ENCODE measurements at regions not wholly inside any gene's neighbourhood (a gene's known extent, or its start where the extent isn't known, plus 50 kb on each side); places are given as distances from the start of the nearest gene placed in this dataset.

GRCh38 chr5:173557123-173557903, 59.1 kb downstream of the BOD1 start:
- CTCF ChIA-PET = interaction anchor here (0.6 to 1.6 kb wide), 4 partner anchors 16 to 209 kb away, joined by 3 to 5 read pairs (median 4); no protein-coding TSS in a partner anchor
- H3K27me3 Mint-ChIP-seq (ENCODE audit: insufficient read depth, unreplicated experiment) = peaks cover 2% of the 10 kb centered on the region
- BruUV-seq (replicated peaks) = no TSS peak

GRCh38 chr5:173556142-173557028, 60.1 kb downstream of the BOD1 start:
- Mint-ChIP-seq H3K27me3 (ENCODE audit: insufficient read depth, unreplicated experiment) (peaks cover 11% of the 10 kb centered on the region), H3K4me1 (ENCODE audit: insufficient read depth, unreplicated experiment) (no peaks in the 10 kb centered on the region), H3K4me3 (ENCODE audit: unreplicated experiment) (no peak overlapping the region), H3K9me3 (ENCODE audit: unreplicated experiment) (peaks cover 22% of the 10 kb centered on the region), H3K36me3 (ENCODE audit: insufficient read depth, unreplicated experiment) (no peaks in the 10 kb centered on the region), H3K27ac (ENCODE audit: low read depth, unreplicated experiment) (no peak overlapping the region)
- TF ChIP-seq, protein P1, sequence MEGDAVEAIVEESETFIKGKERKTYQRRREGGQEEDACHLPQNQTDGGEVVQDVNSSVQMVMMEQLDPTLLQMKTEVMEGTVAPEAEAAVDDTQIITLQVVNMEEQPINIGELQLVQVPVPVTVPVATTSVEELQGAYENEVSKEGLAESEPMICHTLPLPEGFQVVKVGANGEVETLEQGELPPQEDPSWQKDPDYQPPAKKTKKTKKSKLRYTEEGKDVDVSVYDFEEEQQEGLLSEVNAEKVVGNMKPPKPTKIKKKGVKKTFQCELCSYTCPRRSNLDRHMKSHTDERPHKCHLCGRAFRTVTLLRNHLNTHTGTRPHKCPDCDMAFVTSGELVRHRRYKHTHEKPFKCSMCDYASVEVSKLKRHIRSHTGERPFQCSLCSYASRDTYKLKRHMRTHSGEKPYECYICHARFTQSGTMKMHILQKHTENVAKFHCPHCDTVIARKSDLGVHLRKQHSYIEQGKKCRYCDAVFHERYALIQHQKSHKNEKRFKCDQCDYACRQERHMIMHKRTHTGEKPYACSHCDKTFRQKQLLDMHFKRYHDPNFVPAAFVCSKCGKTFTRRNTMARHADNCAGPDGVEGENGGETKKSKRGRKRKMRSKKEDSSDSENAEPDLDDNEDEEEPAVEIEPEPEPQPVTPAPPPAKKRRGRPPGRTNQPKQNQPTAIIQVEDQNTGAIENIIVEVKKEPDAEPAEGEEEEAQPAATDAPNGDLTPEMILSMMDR (IDR thresholded peaks at IDR 0.05; ENCODE audit: unreplicated experiment) = no peak
- intact Hi-C loops (cut with micrococcal nuclease) = no loop called here
- POLR2A ChIA-PET = interaction anchor here (0.7 kb wide), 1 partner anchor 38 kb away, joined by 3 read pairs; no protein-coding TSS in a partner anchor
- CTCF ChIA-PET = interaction anchor here (0.6 to 1.6 kb wide), 6 partner anchors 16 to 1099 kb away, joined by 3 to 8 read pairs (median 4); no protein-coding TSS in a partner anchor
- BruUV-seq (replicated peaks) = no TSS peak
- DNase-seq (ENCODE audit: unreplicated experiment) = no peak

More at GRCh38 chr5:173557123-173557903, 59.1 kb downstream of the BOD1 start:
- TF ChIP-seq, protein P1 (IDR thresholded peaks at IDR 0.05; ENCODE audit: unreplicated experiment) = no peak
- H3K27ac Mint-ChIP-seq (ENCODE audit: low read depth, unreplicated experiment) = peak overlapping the region; percentile 43
- peaks cover 29% of the 10 kb centered on the region for H3K9me3 Mint-ChIP-seq (ENCODE audit: unreplicated experiment)
- DNase-seq (ENCODE audit: unreplicated experiment) = no peak
- intact Hi-C loops (cut with micrococcal nuclease) = no loop called here
- H3K4me1 Mint-ChIP-seq (ENCODE audit: insufficient read depth, unreplicated experiment) = no peaks in the 10 kb centered on the region
- no peak overlapping the region for H3K4me3 Mint-ChIP-seq (ENCODE audit: unreplicated experiment)
- H3K36me3 Mint-ChIP-seq (ENCODE audit: insufficient read depth, unreplicated experiment) = no peaks in the 10 kb centered on the region
- POLR2A ChIA-PET = no interaction called here

DNA sequence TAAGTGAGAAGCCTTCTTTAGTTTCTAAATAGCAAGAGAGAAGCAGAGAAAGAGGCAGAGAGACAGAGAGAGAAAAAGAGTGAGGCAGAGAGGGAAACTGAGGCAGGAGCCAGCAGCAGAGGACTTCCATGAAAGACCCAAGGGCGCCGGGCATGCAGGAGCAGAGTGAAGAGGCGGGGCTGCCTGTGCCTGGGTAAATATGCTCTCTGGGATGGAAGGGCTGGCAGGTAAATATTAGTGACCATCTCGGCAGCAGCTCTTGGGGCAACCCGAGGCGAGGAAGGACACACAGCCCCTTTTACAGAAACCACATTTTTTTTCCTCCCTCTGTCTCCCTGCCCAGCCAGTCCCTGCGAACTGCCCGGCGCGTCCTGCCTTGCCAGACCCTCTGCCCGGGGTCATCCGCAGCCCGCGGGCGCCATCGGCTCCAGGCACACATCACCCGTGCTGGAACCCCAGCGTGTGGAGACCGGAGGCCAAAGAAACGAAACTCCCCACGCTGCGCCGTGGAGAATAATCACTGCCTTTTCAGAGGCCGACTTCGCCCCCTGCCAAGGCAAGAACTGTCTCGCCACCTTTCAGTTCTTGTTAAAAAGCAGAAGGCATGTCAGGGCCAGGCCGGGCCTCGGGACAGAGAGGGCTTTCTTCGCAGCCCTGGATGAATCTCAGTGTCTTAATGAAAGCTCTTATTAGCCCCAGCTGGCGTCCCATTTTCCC, 61.3 kb downstream of the BOD1 start:
- no peak for DNase-seq (ENCODE audit: unreplicated experiment)
- BruUV-seq (replicated peaks) = no TSS peak
- no peak overlapping the region for H3K27ac Mint-ChIP-seq (ENCODE audit: low read depth, unreplicated experiment)
- H3K36me3 Mint-ChIP-seq (ENCODE audit: insufficient read depth, unreplicated experiment) = no peaks in the 10 kb centered on the region
- ChIA-PET POLR2A (no interaction called here), CTCF (interaction anchor here (0.6 kb wide), 1 partner anchor 261 kb away, joined by 4 read pairs; no protein-coding TSS in a partner anchor)
- intact Hi-C loops (cut with micrococcal nuclease) = no loop called here
- no peaks in the 10 kb centered on the region for H3K4me1 Mint-ChIP-seq (ENCODE audit: insufficient read depth, unreplicated experiment)
- H3K4me3 Mint-ChIP-seq (ENCODE audit: unreplicated experiment) = no peak overlapping the region
- peaks cover 10% of the 10 kb centered on the region for H3K9me3 Mint-ChIP-seq (ENCODE audit: unreplicated experiment)
- TF ChIP-seq, protein P1 (IDR thresholded peaks at IDR 0.05; ENCODE audit: unreplicated experiment) = no peak
- H3K27me3 Mint-ChIP-seq (ENCODE audit: insufficient read depth, unreplicated experiment) = peaks cover 21% of the 10 kb centered on the region

Data from MCF 10A (cell line).